Right lung (tissue), 2 donors: ENCODE measurements at regions not wholly inside any gene's neighbourhood (a gene's known extent, or its start where the extent isn't known, plus 50 kb on each side); places are given as distances from the start of the nearest gene placed in this dataset.
"Not testable (repeated sequence)": the region's sequence is repeated elsewhere in the genome, so short reads cannot be mapped to it uniquely, and the experiment has no call there.

Source experiments
- DNase-seq, 2 donors: peaks; one replicate each; pipeline ENCODE4 v3.0.0-alpha.2; 2013

DNA sequence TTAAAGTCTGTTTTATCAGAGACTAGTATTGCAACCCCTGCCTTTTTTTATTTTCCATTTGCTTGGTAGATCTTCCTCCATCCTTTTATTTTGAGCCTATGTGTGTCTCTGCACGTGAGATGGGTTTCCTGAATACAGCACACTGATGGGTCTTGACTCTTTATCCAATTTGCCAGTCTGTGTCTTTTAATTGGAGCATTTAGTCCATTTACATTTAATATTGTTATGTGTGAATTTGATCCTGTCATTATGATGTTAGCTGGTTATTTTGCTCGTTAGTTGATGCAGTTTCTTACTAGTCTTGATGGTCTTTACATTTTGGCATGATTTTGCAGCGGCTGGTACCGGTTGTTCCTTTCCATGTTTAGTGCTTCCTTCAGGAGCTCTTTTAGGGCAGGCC lies 381.5 kb upstream of the ZEB2 start:
- not testable (repeated sequence) for DNase-seq

DNA sequence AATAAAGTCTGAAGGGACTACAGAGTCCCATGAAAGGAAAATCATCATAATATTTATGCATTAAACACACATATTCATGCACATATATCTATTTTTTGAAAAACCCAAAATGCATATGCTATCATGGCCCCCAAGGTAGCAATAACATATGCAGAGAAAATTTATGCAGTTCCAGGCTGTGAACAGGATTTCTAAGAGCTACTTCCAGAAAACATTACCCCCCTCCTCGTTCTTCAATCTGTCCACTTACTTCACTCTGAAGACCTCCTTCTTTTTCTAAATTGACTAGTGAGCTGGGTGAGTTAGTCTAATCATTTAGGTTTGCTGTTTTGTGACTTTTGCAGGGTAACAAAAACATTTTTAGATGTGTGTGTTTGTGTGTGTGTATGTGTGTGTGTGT lies 376.4 kb upstream of the ZEB2 start:
- no peak for DNase-seq

DNA sequence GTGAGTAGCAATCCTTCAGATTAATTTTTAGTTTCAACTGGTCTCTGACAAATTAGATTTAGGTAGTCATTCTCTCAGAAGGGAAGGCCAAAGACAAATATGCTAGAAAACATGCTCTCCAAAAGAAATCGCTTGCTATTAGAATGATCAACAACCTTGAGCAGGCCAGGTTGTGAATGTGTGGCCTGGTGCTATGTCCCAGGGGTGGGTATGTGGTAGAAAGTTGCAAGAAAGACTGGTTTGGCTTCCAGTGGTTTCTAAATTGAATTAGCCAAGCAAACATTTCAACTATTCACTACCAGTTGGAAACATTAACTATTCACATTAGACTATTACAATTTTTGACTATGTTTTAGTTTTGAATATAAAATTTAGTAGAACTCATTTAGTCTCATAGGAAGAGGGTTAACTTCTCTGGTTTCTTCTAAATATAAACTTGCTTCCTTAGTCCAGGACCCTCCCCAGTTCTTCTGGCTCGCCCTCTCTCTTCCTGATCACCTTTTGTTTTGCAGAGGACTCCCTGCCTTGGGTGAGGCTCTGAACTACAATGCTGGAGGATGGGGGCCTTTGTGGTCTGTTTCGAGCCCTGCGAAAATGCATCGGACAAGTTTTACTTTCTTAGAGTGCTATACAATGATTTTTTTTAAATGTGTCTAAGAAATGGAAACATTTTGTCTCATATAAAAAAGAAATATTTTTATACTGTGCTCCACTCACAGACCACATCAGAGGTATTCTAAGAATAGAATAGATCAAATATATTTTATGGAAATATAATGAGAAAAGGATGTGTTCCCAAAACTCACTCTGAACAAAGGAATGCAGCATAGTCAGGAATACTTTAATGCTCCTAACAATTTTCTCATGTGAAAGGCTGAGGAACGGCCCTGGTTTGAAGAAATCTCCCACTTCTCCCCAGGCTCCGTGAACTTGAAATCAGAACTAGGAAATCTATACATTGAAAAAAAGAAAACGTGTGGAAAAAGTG lies 375.0 kb upstream of the ZEB2 start:
- no peak for DNase-seq

DNA sequence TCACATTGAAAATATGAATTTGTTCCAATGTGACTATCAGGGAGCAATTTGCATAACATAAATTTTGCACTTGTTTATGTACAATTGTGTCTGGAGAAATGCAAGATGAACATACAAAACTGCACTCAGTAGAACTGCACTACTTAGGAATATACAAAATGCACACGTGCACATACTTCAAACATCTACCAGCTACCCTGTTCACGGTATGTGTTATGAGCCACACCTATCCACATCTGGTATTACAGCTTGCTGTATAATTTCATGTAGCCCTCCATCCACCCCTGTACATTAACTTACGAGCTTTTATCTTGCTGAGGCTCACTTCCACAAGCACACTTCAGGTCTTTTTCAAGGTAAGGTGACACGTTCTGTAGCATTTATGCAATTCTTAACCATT lies 373.5 kb upstream of the ZEB2 start:
- no peak for DNase-seq

DNA sequence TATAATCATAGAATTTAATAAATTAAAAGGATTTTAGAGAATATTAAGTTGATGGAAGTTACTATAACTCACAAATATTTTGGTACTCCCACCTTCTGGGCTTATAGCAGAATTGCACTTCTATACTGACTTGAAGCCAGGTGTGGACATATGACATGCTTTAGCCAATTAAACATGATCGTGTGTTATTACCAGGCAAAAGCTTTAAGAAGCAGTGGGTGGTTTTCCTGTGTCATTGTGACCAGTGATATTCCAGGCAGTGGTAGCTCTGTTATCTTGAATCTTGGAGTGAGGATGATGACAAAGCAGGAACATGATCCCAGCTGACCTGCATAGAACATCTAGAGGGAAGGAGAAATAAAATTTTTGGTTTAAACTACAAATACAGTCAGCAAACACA lies 370.9 kb upstream of the ZEB2 start:
- DNase-seq, result no peak

DNA sequence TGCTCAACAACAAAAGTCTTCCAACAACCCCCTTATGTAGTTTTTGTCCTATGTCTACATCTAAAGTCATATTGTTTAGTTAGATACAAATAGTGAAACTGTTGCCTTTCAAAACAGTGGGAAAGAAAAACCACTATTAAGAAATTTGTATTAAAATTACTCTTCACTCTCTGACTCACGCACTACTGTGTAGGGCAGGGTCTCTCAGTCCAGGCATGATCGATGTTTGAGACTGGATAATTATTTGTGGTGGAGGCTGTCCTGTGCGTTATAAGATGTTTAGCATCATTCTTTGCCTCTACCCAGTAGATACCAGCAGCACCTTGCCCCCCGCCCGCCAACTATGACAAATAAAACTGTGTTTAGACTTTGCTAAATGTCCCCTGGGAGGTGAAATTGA lies 369.4 kb upstream of the ZEB2 start:
- DNase-seq, result no peak

DNA sequence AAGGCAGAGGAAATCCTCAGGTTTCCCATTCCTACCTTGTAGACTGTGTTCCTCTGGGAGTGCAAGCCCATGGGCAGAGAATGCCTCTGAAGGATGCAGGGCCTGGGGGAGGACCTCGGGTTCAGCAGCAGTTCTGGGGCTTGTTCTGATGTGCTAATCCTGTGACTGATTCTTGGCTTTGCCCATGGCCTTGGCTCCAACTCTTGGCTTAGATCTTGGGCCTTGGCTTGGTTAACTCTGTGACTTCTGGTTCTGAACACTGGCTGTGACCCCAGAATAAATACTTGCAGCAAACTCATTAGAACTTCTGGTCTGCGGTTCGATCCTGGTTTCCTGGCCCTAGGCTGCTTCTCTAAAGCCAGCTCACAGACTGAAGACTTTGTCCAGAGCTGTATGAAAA lies 366.9 kb upstream of the ZEB2 start:
- DNase-seq, result peak; percentile 46 to 68

DNA sequence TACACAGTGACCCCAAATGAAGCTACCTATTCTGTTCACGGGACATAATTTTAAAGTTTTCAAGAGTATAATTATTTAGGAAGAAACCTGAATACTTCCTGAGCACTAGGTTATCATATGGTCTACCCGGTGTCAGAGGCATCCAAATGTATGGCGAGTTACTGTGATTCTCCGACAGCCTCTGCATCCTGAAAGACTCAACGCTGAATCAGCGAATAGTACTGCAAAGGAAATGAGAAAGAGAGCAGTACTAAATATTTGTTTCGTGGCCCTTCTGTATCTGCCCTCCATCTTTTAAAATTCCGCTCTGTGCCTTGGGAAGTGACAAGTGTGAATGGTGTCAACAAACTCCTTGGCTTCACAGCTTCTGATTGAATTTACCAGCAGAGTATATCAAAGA lies 358.0 kb upstream of the ZEB2 start:
- no peak for DNase-seq

DNA sequence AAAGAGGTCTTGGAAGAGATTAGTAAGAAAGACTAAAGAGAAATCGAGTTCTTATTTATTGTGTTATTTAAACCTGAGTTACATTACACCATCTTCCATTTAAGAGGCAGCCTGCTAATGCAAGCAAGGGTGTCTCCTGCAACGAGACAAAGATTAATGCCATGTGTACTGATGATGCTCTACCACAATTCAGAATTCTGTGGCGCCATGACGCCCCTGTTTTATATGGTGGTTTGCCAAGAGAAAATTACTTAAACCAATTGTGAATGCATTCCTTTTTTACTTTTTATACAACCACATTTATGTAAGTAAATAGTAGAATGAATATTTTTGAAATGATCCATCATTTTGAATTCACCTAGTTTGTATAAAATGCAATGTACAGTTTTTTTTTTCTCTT lies 356.1 kb upstream of the ZEB2 start:
- DNase-seq, result no peak

DNA sequence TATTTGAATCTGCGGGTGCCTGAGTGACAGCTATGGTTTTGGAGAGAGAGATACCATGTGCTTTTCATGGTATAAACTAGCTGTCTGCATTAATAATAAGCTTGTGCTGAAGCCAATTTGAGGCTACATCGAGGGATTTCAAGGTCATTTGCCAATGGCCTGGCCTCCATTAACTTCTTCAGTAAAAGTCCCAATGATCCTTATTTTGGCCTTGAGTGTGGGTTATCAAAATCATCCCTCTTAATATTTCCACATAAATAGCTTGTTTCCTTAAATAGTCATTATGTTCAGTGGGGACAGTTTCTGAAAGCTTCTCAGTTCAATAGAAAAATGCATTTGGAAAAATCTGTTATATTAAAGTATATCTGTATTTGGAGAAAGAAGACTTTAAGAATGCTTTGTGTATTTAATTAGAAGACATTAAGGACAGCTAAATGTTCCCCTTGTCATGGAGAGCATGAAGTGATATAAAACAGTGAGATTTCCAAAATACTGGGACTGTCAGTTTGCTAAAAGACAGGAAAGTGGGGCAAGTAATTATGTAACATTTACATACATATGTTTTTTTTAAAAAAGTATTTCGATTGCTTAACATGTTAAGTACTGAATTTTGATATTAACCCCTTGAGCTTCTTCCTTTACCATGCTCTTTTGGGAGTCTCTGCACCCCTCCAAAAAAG lies 355.5 kb upstream of the ZEB2 start:
- no peak for DNase-seq

DNA sequence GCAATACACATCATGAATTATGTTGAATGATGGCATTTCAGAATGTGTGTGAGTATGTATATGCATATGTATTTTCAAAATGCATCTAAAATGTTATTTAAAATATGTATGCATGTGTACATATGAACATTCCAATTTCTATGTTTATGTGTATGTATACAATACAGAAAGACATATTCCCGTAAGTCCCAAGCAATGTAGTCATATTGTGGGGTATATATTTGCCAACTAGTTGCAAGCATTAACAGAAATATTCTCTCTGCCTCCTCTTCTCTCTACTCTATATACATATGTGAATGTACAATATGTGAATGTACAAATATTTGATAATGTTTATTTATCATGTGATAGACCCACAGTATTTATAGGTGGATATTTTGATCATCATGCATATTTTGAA lies 345.8 kb upstream of the ZEB2 start:
- no peak for DNase-seq

DNA sequence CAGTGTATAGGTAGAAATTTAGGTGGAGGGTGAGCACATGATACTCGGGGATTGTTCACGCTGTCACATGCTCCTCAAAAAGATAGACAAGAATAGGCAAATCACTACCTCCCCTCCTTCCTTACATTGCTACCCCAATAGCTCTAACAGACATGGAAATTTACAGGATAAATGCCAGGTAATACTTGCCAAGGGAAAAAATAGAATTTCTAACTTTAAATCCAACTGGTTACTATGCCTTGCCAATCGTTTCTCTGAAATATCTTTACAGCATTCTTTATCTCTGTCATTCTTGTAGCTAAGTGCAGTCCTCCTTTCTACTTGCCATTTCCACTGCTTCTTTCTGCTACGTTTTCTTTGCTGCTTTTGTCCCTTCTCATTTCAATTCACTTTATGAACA lies 339.8 kb upstream of the ZEB2 start:
- no peak for DNase-seq

DNA sequence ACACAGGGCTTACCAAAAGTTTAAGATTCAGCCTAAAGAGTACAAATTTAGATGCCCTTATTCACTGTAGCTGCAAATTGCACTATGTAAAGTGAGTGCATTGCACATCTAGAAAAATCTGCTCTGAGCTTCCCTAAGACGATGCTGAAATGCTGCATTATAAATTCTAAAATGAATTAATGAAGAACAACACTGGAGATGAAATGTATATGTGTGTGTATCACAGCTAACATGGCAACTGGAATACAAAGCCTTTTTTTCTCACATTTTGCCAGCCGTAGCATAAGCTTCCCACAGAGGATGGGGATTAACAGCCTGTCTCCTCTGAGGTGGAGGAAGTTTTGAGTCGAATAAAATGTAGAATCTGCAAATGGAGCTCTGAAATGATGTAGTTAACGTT lies 338.3 kb upstream of the ZEB2 start:
- no peak for DNase-seq

DNA sequence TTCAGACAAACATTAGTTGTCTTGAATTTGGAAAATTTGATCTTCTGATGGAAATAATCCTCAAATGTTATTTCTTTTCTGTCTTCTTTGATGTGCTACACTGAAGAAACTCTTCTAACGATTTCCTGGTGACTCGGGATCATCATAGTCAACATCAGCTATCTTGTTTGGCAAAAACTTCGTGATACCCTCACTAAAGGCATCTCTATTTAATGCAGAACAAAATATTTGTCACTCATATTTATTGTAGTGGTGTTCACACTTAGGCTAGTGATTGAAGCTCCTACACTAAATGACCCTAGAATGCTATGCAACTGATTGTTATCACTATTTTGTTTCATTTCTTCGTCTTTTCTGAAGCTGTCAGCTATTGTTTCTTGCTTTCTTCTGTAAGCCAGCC lies 334.7 kb upstream of the ZEB2 start:
- DNase-seq, result no peak

DNA sequence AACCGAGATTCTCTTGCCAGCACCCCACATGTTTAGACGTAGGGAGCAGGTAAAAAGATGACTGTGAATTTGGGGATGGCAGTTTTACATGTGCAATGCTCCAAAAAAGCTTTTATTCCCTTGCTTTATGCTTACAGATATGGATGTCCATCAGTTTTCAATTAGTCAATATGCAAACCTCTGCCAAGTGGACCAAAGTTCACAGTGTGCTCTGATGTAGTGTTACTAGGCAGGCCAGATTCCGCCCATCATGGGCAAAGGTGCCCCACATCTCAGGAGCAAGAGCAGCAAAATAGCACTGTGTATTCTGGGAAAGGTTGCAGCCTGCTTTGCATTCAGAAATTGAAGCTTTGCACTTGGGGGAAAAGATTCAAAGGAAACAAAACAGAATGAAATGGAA lies 329.7 kb upstream of the ZEB2 start:
- no peak for DNase-seq

DNA sequence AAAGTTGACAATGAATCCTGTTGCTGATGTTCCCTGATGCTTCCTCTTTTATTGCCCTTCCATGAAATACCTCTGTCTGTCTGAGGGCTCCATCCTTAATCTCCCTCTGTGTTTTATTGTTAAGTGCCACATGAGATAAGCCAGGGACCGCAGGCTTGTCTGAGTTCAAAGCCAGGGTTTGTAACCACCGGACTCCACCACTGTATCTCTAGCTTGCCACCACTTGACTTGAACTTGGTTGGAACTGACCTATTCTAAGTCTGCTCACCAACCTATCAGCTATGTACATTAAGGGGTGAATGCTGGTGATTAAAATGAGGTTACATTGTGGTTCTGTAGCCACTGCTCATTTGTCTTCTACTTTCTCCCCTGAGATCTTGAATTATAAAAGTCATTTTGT lies 328.5 kb upstream of the ZEB2 start:
- no peak for DNase-seq

DNA sequence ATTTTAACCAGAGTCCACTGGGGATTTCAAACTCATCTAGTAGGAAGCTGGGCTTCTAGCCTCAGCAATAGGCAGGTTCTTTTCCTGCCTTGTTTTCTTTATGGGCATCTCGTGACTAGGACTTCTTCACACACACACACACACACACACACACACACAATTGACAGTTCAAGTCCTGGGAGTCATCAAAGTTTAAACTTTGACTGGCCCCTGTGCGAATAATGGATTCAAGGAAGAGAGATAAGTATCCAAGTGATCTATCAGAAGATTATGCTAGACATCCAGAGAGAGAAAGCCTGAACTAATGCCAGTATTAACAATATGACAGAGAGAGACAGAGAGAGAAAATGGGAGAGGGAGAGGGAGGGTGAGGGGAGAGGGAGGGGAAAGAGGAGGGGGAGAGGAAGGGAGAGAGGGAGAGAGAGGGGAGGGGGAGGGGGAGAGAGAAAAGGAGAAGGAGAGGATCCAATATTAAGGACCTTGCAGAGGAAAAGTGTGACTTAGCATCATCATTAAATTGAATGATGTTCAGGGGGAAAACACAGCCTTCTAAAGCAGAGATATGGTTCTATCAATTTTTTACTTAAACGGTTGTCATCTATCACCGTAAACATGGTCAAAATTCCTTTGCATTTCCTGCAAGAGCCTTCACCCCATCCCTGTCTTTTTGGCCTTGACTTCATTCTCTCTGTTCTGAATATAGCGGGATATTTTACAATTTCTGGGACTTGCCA lies 327.6 kb upstream of the ZEB2 start:
- no peak for DNase-seq

DNA sequence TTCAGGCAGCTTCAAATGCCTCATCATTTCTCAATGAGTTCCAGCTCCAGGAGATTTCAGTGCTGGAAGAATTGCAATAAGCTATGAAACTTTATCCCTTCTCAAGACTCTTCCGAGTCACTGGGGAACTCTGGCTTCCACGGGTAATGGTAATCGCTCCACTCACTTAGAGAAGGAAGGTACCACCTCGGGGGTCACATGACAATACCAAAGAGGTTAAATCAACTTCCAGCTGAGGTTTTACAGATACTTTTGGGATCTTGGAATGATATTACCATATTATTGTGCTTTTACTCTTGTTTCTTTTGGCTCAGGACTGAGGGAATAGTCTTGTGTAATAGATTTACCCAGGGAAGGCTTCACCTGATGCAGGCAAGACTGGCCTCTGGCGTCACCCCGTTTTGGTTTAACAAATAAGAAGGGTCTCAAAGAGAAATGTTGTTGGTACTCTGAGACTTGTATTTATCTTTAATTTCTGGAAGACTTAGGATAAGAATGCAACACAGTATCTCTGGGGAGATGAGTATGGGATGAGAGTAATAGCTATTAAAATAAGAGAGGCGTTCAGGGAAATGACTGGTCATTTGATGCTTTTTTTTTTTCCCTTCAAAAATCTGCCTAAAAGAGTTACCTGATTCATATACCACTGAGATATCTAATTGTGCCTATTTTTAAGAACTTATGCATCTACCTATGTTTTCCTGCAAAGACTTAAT lies 316.9 kb upstream of the ZEB2 start:
- no peak for DNase-seq

DNA sequence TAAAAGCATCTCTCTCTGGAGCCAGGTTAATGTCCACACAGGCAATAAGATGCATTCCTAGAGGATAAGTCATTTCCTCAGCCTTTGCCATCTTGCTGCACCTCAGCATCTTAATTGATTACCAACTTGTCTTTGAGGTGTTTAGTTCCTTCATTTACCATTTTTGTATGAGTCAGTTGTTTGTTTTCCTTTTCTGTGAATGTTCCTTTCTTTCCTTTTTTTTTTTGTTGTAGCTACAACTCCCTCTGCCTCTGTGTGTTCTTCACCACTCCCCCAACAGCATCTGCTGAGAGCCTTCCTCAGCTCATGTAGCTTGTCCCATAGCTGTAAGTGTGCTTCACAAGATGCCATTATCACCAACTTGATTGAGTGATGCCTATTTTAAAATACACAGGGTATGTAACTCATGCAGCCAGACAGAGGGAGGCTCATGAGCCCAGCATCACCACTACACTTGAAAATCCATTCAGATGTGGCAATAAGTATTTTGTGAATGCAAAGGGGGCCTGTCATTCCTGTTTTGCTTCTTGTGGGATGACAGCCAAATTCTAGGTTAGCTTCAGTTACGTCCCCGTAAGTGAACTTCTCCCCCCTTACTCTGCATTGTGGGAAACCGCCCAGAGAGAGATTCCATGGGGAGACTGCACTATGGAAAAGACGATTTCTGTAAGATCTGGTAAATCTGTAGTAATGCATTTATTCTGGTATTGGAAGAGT lies 315.9 kb upstream of the ZEB2 start:
- no peak for DNase-seq

DNA sequence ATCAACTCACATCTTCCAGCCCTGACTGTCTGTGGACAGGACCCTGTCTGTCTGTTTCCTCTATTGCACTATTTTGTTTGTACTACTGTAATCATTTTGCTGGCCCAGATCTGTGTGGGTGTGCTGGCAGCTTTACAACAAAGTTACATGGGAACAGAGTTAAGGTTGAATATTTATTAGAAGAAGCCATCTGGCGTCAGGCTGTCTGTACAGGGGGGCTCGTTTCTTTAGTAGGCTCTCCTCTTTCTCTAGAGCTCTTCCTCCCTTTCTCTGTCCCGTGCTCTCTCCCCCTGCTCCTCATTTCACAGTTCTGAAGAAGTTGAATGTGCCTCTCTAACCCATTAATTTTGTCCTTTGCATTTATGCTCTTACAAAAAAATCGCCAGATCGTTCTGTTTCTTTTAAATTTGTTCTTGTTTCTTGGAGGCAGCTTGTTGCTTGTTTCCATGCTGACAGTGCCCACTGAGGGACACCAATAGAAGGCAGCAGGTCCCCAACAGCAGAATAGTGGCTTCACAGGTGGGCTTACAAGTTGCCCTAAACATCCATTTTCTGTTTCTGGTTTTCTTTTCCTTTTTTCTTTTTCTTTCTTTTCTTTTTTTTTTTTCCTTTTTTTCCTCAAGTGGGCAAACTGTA lies 315.2 kb upstream of the ZEB2 start:
- peak; percentile 23 to 42 for DNase-seq

DNA sequence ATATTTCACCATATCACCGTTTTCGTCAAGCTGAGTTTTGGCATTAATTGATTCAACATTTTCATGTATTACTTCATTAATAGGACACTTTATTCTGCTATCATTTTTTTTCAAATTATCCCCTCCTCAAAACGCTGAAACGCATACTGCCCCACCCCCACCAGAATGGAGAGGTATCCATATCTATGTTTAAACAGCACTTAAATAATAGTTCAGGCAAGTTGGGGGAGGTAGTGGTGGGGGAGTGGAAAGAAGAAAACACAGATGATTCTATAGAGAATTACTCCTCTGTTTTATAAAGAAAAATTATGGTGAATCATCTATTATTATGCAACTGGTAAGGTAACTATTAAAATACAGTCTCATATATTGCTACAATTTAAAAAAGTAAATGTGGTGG lies 314.4 kb upstream of the ZEB2 start:
- DNase-seq, result no peak
